ENCODE measurements at regions not wholly inside any gene's neighbourhood (a gene's known extent, or its start where the extent isn't known, plus 50 kb on each side); places are given as distances from the start of the nearest gene placed in this dataset.

DNA sequence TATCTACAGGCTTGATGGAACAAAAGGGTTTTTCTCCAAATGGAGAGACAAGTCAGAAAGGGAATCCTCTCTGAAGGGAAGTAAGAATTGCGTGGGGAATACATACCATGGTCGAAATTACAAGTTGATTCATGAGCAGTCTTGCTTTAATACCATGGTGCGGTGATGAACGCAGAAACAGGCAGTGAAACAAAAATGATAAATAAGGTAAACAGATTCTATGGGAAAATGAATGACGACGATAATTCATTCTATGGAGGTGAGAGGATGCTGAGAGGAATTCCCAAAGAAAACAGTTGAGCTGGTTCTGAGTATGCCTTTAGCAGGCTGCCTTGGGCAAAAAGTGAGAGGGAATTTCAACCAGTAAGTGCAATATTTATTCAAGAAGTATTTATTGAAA, 209.4 kb upstream of the RUNX1 start:
- TF ChIP-seq, protein P1, sequence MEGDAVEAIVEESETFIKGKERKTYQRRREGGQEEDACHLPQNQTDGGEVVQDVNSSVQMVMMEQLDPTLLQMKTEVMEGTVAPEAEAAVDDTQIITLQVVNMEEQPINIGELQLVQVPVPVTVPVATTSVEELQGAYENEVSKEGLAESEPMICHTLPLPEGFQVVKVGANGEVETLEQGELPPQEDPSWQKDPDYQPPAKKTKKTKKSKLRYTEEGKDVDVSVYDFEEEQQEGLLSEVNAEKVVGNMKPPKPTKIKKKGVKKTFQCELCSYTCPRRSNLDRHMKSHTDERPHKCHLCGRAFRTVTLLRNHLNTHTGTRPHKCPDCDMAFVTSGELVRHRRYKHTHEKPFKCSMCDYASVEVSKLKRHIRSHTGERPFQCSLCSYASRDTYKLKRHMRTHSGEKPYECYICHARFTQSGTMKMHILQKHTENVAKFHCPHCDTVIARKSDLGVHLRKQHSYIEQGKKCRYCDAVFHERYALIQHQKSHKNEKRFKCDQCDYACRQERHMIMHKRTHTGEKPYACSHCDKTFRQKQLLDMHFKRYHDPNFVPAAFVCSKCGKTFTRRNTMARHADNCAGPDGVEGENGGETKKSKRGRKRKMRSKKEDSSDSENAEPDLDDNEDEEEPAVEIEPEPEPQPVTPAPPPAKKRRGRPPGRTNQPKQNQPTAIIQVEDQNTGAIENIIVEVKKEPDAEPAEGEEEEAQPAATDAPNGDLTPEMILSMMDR (conservative IDR thresholded peaks at IDR 0.05; ENCODE audit: low read length): no peak
- H3K4me3 ChIP-seq (ENCODE audit: low read length): no peak overlapping the region
- DNase-seq (ENCODE audit: low read depth): no peak

DNA sequence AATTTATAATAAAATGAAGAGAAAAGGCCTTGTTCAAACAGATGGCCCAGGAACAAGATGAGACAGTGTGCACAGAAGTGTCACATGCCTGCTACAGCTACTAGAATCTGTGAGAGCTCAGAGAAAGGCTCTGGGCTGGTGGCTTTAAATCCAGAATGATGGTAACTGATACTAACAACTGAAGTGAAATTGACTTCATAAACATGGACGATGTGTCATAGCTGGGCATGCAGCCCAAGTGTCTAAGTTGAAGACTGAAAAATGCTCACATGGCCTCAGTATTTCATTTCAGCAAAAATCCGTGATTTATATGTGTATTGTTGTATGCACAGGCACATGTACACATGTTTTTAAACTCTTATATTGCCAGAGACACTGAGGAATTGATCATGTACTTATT, 208.3 kb upstream of the RUNX1 start:
- peak; percentile 84 for DNase-seq (ENCODE audit: low read depth)
- H3K4me3 ChIP-seq (ENCODE audit: low read length): no peak overlapping the region
- TF ChIP-seq, protein P1 (conservative IDR thresholded peaks at IDR 0.05; ENCODE audit: low read length): no peak

DNA sequence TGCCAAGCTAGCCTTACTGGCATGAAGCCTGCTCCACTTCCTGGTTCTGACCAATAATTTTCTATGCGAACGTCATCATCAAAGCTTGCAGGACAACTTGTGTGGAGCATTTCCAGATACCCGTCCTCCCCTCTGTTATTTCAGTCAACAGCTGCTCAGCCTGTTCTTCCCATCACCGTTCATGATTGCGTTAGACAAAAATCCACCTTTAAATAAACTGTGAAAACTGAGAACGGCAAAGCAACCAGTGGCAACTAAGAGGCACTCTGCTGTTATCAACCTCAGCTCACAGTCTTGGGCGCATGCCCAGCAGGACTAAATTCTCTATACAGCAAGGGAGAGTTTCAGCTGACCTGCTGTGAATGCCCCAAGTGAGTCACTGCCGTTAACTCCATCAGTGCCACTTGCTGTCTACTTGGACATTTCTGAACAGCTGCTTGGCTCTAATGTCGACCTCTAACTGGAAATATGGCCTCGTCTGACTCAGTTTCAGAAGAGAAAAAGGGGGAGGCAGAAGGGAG, 207.4 kb upstream of the RUNX1 start:
- H3K4me3 ChIP-seq (ENCODE audit: low read length): peak overlapping the region; percentile 23
- TF ChIP-seq, protein P1 (conservative IDR thresholded peaks at IDR 0.05; ENCODE audit: low read length): peak; percentile 21; the same call in 1 of the 2 replicates
- peak; percentile 96 for DNase-seq (ENCODE audit: low read depth)

DNA sequence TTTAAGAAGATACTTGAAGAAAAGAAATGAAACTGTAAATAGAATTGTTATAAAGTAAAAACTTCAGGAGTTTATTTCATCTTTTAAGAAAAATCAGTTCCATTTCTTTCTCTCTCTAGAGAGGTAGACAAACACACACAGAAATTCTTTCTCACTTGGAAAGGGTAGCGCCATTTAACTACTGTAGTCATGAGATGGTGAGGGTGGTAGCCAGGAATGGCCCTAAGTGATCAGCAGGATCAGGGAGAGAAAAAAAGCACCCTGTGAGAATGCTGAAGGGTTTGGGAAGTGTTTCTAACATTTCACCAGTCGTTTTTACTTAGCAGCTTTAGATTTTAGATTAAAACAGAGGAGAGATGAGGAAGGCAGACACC, 205.7 kb upstream of the RUNX1 start:
- H3K4me3 ChIP-seq (ENCODE audit: low read length): no peak overlapping the region
- DNase-seq (ENCODE audit: low read depth): peak; percentile 32
- TF ChIP-seq, protein P1 (conservative IDR thresholded peaks at IDR 0.05; ENCODE audit: low read length): no peak

DNA sequence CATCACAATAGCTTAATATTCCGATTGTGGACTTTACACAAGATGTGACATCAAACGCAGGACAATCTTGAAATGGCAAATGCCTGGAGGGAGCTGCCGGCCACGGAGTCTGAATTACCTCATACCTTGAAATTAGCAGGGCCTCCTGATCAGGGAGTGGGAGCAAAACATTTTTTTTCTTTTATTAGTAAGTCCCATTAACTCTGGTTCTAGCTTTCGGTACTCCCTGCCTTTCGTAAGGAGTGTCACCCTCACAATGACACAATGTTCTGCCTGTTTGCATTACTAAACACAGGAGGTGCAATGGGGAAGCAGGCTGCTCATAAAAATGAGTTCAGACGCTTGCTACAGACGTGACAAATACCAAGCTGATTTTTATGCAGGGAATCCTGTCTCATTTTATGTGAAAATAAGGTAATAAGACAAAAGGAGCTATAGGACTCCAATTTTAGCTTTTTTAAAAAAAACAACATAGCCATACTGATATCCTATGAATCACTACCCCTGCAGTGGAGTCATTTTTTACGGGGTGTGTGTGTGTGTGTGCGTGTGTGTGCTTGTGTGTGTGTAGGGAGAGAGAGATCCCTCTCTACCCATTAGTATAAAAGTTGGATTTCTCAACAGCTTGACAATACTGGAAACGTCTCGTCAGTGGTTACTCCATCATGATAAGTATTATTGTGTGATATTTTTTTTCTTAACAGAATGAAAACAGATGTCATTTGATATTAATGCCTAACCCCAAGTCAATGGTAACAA, 205.1 kb upstream of the RUNX1 start:
- TF ChIP-seq, protein P1 (conservative IDR thresholded peaks at IDR 0.05; ENCODE audit: low read length): no peak
- H3K4me3 ChIP-seq (ENCODE audit: low read length): peak overlapping the region; percentile 5; the same call in 1 of the 2 replicates
- DNase-seq (ENCODE audit: low read depth): peak; percentile 95

DNA sequence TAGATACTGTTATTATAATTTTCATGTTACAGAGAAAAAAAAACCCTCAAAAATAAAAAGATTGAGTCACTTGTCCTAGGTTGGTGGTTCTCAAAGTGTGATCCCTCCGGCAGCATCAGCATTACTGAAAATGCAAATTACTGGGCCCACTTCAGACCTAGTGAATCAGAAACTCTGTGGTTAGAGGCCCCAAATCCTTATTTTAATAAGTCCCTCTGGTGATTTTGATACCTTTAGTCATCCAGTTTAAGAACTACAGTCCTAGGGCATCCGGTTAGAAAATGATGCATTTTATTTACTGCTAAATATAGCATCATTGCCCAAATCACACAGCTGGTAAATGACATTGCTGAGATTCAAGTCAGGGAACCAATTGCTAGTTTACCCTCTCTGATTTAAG, 203.7 kb upstream of the RUNX1 start:
- DNase-seq (ENCODE audit: low read depth): peak; percentile 72
- TF ChIP-seq, protein P1 (conservative IDR thresholded peaks at IDR 0.05; ENCODE audit: low read length): no peak
- H3K4me3 ChIP-seq (ENCODE audit: low read length): no peak overlapping the region

DNA sequence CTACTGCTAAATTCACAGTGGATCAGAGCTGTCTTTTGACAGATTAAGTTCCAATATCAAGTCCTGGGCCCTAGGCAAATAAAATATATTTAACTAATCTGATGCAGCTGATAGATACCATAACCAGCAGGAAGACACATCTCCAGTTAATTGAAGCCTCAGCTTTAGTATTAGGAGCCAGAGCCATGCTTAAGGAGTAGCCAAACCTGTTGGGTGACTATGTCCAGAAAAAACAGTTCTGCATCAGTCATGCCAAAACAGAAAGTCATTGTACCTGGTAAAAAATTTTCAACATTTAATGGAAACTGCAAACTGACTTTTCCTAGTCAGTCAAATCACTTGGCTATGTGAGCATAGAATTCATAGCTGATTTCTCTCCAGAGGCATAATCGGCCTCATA, 200.5 kb upstream of the RUNX1 start:
- no peak for DNase-seq (ENCODE audit: low read depth)
- TF ChIP-seq, protein P1 (conservative IDR thresholded peaks at IDR 0.05; ENCODE audit: low read length): no peak
- H3K4me3 ChIP-seq (ENCODE audit: low read length): no peak overlapping the region
